ENCODE measurements at regions not wholly inside any gene's neighbourhood (a gene's known extent, or its start where the extent isn't known, plus 50 kb on each side); places are given as distances from the start of the nearest gene placed in this dataset.
A peak's percentile ranks its signal among the peaks of the same experiment; 100 is the strongest.

GRCh38 chr2:8324901-8325300 is 357.0 kb upstream of the ID2 start:
- Histone ChIP-seq H4K20me1 (replicated peaks; ENCODE audit: control insufficient read depth, insufficient read depth, low read length) (no peaks in the 10 kb centered on the region), H3K4me1 (replicated peaks in 1 of 2; ENCODE audit: control insufficient read depth in 2 of 2, insufficient read depth in 2 of 2, low read length in 2 of 2) (peaks cover 5 to 14% of the 10 kb centered on the region in 2 experiments; a peak in 4 of 5 replicates), H3K9ac (ENCODE audit: insufficient read depth in 1 of 2, low read depth in 2 of 2, low read length in 2 of 2) (no peak overlapping the region), H3K79me2 (ENCODE audit: control insufficient read depth, insufficient read depth, low read length) (no peaks in the 10 kb centered on the region), H2AFZ (ENCODE audit: low read depth, low read length) (no peak overlapping the region), H3K9me1 (ENCODE audit: control insufficient read depth, insufficient read depth, low read length) (no peaks in the 10 kb centered on the region), H3K27me3 (ENCODE audit: control insufficient read depth in 2 of 2, insufficient read depth in 2 of 2, low read length in 2 of 2) (peaks cover 0 to 3% of the 10 kb centered on the region in 2 experiments; a peak in 1 of 5 replicates), H3K27ac (ENCODE audit: extremely low read depth, low read depth, low read length) (no peak overlapping the region), H3K4me3 (no peak overlapping the region), H3K4me2 (ENCODE audit: insufficient read depth, low read length) (no peak overlapping the region; the same call in 1 of the 2 replicates), H3K36me3 (ENCODE audit: control insufficient read depth, insufficient read depth, low read length) (no peaks in the 10 kb centered on the region), H3K9me3 (replicated peaks; ENCODE audit: control insufficient read depth, insufficient read depth, low read depth, low read length) (no peaks in the 10 kb centered on the region)
- intact Hi-C loops (cut with micrococcal nuclease) (no loop called here), in situ Hi-C loops (cut with MboI) (no loop called here)
- BruUV-seq (replicated peaks) = no TSS peak
- no peak for TF ChIP-seq ATF1 (CRISPR knock-in tag; IDR thresholded peaks at IDR 0.05)
- 0 out of 2 replicates have a peak, but pooled peaks have one; percentile 0 for TF ChIP-seq ATF1 (tag; IDR thresholded peaks at IDR 0.05)
- TF ChIP-seq ZNF512 (tag; IDR thresholded peaks at IDR 0.05) = no peak
- TF ChIP-seq FOSL1 (tag; conservative IDR thresholded peaks at IDR 0.05) = 0 out of 2 replicates have a peak, but pooled peaks have one; percentile 21
- TF ChIP-seq ZC3H4 (CRISPR knock-in tag; IDR thresholded peaks at IDR 0.05; ENCODE audit: borderline replicate concordance) = no peak
- DNase-seq (ENCODE audit: extremely low read depth in 1 of 4, low spot score in 3 of 4) = no peak
- WGBS (ENCODE audit: insufficient coverage, low coverage, missing lambda C conversion rate) = 29% methylated on average over 5 of the region's 5 CpGs
- ATAC-seq = no peak
- CTCF ChIA-PET (ENCODE audit: low intra/inter-chr PET ratio) = no interaction called here
- FAIRE-seq = no peak
- POLR2A ChIA-PET = interaction anchor here (0.6 to 2.3 kb wide), 4 partner anchors 11 to 725 kb away, joined by 3 to 6 read pairs (median 3); no protein-coding TSS in a partner anchor

Measured in K562 (cell line).